ENCODE measurements at regions not wholly inside any gene's neighbourhood (a gene's known extent, or its start where the extent isn't known, plus 50 kb on each side); places are given as distances from the start of the nearest gene placed in this dataset.

GRCh38 chr22:49211176-49211575, 616.5 kb downstream of the BRD1 start:
- TF ChIP-seq CREB5 (CRISPR knock-in tag; IDR thresholded peaks at IDR 0.05; ENCODE audit: low read depth) (no peak), ZNF8 (CRISPR knock-in tag; IDR thresholded peaks at IDR 0.05) (no peak), ZFP30 (CRISPR knock-in tag; IDR thresholded peaks at IDR 0.05) (no peak), BACH2 (CRISPR knock-in tag; IDR thresholded peaks at IDR 0.05; ENCODE audit: borderline replicate concordance) (no peak), ZC3H10 (CRISPR knock-in tag; IDR thresholded peaks at IDR 0.05) (no peak), ARNTL (CRISPR knock-in tag; IDR thresholded peaks at IDR 0.05; ENCODE audit: borderline replicate concordance, low read depth) (no peak), ZNF565 (CRISPR knock-in tag; conservative IDR thresholded peaks at IDR 0.05; ENCODE audit: low read depth) (no peak), POU6F1 (CRISPR knock-in tag; IDR thresholded peaks at IDR 0.05; ENCODE audit: borderline replicate concordance, low read depth) (no peak), ISL1 (CRISPR knock-in tag; IDR thresholded peaks at IDR 0.05) (no peak), CSRNP3 (CRISPR knock-in tag; IDR thresholded peaks at IDR 0.05) (no peak), PATZ1 (CRISPR knock-in tag; IDR thresholded peaks at IDR 0.05; ENCODE audit: borderline replicate concordance) (no peak)
- no peak for ATAC-seq

- no peak for TF ChIP-seq PATZ1 (CRISPR knock-in tag; IDR thresholded peaks at IDR 0.05; ENCODE audit: borderline replicate concordance)
- no peak for TF ChIP-seq ESRRG (CRISPR knock-in tag; IDR thresholded peaks at IDR 0.05)
- TF ChIP-seq TCF4 (CRISPR knock-in tag; IDR thresholded peaks at IDR 0.05; ENCODE audit: borderline replicate concordance), result no peak
- TF ChIP-seq OSR1 (CRISPR knock-in tag; IDR thresholded peaks at IDR 0.05), result no peak
- TF ChIP-seq CSDC2 (CRISPR knock-in tag; IDR thresholded peaks at IDR 0.05), result no peak
- TF ChIP-seq TOX (CRISPR knock-in tag; IDR thresholded peaks at IDR 0.05; ENCODE audit: borderline replicate concordance), result no peak
- TF ChIP-seq ISL1 (CRISPR knock-in tag; IDR thresholded peaks at IDR 0.05), result no peak
- TF ChIP-seq ZFP3 (CRISPR knock-in tag; IDR thresholded peaks at IDR 0.05), result no peak
- TF ChIP-seq ZFP30 (CRISPR knock-in tag; IDR thresholded peaks at IDR 0.05), result no peak
- TF ChIP-seq RARB (CRISPR knock-in tag; IDR thresholded peaks at IDR 0.05), result no peak
- no peak for TF ChIP-seq CSRNP3 (CRISPR knock-in tag; IDR thresholded peaks at IDR 0.05)
- TF ChIP-seq ZNF8 (CRISPR knock-in tag; IDR thresholded peaks at IDR 0.05), result no peak
- no peak for TF ChIP-seq PPARA (CRISPR knock-in tag; IDR thresholded peaks at IDR 0.05; ENCODE audit: borderline replicate concordance)
- no peak for TF ChIP-seq ZC3H10 (CRISPR knock-in tag; IDR thresholded peaks at IDR 0.05)
- no peak for TF ChIP-seq GLIS3 (CRISPR knock-in tag; IDR thresholded peaks at IDR 0.05)
- ATAC-seq, result no peak
Observed at GRCh38 chr22:49210606-49211005, 617.1 kb downstream of the BRD1 start.

Measured in SK-N-SH treated with all-trans-retinoic acid at 6 μM for 48 hours (cell line).